ENCODE measurements at regions not wholly inside any gene's neighbourhood (a gene's known extent, or its start where the extent isn't known, plus 50 kb on each side); places are given as distances from the start of the nearest gene placed in this dataset.
"Not testable (repeated sequence)": the region's sequence is repeated elsewhere in the genome, so short reads cannot be mapped to it uniquely, and the experiment has no call there.

DNA sequence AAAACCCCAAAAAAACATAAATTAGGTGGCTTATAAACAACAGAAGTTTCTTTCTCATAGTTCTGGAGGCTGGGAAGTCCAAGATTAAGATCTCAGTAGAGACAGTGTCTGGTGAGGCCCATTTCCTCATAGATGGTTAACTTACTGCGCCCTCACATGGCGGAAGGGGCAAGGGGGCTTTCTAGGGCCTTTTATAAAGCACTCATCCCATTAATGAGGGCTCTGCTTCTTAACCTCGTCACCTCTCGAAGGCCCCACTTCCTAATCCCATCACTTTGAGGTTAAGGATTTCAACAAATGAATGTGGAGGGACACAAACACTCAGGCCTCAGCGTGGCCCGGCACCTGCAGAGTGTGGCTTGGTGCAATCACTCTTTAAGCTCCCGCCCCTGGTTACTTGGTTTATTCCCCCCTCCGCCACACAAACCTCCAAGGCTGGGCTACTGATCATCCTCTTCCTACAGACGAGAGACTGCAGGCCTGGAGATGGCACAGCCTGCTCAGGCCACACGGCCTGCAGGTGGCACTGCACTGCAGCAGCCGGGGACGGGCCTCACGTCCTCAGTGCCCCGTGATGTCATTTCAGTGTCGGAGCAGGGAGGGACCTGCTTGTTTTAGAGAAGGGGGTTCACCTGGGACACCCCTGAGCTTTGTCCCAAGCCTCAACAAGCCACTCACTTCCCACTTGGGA is 188.9 kb upstream of the ZNF469 start:
- TF ChIP-seq, protein P1, sequence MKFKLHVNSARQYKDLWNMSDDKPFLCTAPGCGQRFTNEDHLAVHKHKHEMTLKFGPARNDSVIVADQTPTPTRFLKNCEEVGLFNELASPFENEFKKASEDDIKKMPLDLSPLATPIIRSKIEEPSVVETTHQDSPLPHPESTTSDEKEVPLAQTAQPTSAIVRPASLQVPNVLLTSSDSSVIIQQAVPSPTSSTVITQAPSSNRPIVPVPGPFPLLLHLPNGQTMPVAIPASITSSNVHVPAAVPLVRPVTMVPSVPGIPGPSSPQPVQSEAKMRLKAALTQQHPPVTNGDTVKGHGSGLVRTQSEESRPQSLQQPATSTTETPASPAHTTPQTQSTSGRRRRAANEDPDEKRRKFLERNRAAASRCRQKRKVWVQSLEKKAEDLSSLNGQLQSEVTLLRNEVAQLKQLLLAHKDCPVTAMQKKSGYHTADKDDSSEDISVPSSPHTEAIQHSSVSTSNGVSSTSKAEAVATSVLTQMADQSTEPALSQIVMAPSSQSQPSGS (IDR thresholded peaks at IDR 0.05; ENCODE audit: low read length), result not testable (repeated sequence)
- TF ChIP-seq, protein P2, sequence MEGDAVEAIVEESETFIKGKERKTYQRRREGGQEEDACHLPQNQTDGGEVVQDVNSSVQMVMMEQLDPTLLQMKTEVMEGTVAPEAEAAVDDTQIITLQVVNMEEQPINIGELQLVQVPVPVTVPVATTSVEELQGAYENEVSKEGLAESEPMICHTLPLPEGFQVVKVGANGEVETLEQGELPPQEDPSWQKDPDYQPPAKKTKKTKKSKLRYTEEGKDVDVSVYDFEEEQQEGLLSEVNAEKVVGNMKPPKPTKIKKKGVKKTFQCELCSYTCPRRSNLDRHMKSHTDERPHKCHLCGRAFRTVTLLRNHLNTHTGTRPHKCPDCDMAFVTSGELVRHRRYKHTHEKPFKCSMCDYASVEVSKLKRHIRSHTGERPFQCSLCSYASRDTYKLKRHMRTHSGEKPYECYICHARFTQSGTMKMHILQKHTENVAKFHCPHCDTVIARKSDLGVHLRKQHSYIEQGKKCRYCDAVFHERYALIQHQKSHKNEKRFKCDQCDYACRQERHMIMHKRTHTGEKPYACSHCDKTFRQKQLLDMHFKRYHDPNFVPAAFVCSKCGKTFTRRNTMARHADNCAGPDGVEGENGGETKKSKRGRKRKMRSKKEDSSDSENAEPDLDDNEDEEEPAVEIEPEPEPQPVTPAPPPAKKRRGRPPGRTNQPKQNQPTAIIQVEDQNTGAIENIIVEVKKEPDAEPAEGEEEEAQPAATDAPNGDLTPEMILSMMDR (IDR thresholded peaks at IDR 0.05; ENCODE audit: control extremely low read depth in 1 of 3, insufficient read depth in 1 of 3, low read depth in 1 of 3, low read length in 3 of 3), result peak; percentile 53 to 71 (median 58)
- TF ChIP-seq SP4 (IDR thresholded peaks at IDR 0.05; ENCODE audit: low read length); POLR2A (IDR thresholded peaks at IDR 0.05; ENCODE audit: control extremely low read depth in 1 of 2, low read depth in 2 of 2, low read length in 2 of 2); CEBPB (IDR thresholded peaks at IDR 0.05; ENCODE audit: low read depth, low read length): not testable (repeated sequence)

All from H1 (cell line).